ENCODE measurements at regions not wholly inside any gene's neighbourhood (a gene's known extent, or its start where the extent isn't known, plus 50 kb on each side); places are given as distances from the start of the nearest gene placed in this dataset.

DNA sequence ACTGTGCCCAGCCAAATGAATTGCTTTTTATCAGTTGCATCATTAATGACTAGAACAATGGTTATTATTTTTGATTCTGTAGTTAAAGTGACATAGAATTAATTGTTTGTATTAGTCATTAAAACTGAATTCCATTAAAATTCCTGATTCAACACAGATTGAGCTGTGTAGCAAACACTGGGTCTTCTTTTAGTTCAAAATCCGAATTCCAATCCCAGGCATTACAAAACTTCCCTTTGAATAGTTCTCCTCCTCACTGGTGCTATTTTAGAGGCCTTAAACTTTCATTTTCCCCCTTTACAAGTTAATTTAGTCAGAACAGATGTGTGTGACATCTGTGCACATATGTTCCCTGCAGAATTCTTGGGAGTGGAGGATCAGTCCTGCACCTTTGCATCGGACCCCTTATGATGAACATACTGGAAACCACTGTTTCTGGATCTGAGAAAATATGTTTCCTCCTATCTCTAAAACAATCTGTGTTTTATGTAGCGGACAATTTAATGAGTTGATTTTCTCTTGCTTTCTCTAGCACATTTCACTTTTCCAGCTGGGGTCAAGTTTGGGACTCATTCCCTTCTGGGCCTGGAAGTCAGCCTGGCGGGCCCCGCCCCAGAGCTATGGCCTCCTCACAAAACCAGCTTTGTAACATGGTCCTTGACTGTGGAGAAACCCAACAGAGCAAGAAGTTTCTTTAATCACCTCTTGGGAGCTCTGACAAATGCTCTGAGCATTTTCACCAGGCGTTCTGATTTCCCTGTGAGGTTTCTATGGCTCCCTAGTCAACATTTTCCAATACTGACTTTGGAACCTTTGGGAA lies 87.9 kb upstream of the MAMDC2 start:
- DNase-seq (ENCODE audit: low spot score): no peak

DNA sequence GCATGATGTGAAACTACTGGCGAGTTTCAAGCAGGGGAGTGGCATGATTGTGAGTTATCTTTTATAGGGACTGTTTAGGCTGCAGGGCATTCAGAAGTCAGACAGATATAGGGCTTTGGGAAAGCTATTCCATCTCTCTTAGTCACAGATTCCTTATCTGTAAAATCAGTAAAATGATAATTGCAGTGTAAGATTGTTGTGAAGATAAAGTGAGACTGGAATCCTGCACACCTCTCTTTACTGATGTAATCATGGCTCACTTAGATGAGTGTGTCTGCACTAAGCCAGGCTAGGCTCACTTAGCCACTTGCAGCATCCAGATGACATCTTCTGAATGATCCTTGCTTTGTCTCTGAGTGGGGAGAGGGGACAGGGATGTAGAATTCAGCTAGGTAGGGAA lies 81.8 kb upstream of the MAMDC2 start:
- no peak for DNase-seq (ENCODE audit: low spot score)

DNA sequence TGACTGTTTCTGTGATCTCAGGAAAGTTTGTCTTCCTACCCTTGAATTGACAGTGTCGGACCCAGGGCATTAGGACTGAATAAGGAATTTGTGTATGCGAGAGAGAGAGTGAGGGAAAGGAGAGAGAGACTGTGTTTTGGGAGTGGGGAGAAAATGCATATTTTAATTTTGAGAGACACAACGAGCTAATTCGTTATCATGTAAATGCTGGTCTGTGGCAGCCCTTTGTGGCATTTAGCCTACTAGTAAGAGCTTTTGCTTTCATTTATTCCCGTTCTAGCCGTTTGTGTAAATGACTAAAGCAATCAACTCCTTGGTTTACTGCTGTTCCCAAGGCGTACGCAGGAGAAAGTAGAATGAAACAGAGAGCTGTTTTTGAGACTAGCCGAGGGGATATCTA lies 79.8 kb upstream of the MAMDC2 start:
- DNase-seq (ENCODE audit: low spot score): no peak

DNA sequence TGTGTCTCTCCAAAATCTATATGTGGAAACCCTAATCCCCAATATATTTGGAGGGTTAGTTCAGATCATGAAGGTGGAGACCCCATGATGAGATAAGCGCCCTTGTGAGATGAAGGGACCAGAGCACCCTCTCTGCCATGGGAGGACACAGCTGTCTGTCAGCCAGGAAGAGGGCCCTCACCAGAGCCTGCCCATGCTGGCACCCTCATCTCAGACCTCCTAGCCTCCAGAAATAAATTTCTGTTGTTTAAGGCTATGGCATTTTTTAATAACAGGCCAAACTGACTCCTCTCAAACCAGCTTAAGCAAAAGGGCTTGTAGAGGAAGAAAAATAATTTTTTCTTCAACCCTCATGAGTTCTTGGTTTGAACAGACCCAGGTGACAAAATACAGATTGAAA lies 79.2 kb upstream of the MAMDC2 start:
- no peak for DNase-seq (ENCODE audit: low spot score)

DNA sequence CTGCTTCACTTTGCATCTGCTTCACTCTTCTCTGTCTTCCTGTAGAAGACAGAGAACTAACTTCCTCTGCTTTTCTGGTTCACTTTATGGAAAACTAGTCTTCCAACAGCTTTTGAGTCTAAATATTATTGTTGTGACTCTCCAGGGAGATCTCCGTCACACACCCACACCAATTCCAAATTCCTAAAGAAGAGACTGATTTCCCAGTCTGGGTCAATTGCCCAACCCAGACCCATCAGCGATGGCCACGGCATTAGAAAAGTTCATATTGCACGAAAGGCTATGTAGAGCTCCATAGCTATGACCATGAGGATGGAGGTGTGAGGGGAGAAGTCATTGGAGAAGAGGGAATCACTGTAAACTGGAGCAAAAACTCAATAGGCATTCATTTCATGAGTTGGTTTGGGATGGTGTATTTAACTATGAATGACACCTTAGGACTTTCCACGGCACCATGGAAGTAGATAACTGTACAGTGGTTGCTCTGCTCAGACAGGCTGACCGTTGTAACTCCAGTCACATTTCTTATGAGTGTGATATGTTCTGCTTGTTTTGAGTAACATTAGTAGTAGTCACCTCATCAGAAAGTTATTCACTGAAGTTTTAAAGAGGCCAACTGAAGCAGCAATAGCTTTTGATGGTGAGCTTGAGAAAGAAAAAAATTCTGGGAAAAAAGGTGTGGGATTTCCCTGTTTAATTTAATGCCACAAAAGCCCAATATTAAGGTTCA lies 78.1 kb upstream of the MAMDC2 start:
- no peak for DNase-seq (ENCODE audit: low spot score)

DNA sequence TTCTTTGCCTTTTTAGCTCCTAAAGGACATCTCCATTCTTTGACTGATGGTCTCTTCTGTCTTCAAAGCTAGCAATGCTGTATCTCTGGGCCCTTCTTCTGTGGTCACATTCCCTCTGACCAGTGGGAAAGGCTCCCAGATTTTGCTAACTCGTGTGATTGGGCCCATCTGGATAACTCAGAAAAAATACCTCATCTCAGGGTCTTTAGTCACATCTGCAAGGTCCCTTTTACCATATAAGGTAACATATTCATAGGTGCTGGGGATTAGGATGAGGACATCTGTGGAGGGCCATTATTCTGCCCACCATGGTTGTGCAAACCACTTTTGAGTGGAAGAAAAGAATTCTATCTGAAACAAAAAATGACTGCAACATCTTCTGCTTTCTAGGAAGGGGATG lies 76.3 kb upstream of the MAMDC2 start:
- DNase-seq (ENCODE audit: low spot score): no peak

DNA sequence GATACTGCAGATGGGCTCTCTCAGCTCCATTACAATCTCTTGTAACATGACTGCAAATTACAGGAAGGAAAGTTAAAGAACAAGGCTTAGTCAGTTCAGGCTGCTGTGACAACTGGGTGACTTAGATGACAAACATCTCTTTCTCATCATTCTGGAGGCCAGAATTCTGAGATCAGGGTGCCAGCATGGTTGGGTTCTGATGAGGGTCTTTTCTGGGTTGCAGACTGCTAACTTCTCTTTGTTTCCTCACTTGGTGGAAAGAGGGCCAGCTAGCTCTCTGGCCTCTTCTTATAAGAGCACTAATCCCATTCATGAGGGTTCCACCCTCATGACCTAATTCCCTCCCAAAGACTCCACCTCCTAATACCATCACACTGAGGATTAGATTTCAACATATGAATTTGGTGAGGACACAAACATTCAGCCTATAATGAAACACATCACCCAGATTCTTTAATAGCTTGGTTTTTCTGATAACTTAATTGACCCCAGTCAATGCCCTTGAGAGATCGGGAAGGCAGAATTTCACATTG lies 73.6 kb upstream of the MAMDC2 start:
- DNase-seq (ENCODE audit: low spot score): no peak

DNA sequence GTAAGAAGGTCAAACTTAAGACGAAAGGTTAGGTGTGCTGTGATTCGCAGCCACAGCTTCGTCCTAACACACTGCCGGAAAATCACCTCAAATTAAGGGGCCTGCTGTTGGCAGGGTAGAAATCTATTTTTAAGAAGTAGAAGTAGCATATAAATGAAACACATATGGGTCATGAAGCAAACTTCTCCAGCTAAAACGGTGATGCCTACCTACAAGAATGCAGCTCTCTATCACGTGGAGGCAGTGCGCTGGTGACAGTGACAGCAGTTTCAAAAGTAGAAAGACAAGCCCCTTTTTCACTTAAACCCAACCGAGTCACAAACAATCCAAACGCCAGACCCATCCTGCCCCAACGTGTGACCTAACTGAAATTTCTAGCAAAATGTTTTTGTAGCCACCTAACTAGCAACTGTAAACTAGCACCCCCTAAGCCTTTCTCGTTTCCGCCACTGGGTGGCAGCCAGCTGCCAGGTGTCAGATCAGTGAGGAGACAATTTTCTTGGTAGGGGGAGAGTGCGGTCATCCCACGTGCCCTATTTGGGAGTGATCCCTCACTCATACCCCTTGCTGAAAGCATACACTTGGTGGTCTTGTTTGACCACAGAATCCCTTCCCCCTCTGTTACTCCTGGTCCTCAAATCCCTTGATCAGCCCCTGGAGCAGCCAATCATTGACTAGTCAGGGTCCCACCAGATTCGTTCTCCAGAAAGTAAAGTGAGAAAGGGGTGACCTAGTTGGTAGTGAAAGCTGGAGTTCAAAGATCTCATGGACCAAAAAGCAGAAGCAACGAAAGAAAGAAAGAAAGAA lies 71.8 kb upstream of the MAMDC2 start:
- peak; percentile 26 for DNase-seq (ENCODE audit: low spot score)

DNA sequence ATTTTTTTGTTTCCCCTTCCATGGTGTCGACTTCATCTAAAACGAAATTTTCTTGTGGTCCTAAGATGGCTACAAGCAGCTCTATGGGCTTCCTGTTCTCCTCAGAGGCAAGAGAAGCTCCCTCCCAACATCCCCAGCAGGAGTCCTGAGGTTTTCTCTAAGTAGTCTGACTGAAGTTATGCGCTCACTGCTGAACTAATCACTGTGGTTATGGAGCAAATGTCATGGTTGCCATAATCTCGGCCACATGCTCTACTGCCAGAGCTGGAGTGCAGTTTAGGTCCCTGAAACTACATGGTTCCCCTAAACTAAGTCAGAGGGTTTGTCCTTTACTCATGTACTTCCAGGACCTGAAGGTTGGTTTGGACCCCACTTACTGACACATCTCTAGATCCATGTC lies 68.0 kb upstream of the MAMDC2 start:
- DNase-seq (ENCODE audit: low spot score): no peak

DNA sequence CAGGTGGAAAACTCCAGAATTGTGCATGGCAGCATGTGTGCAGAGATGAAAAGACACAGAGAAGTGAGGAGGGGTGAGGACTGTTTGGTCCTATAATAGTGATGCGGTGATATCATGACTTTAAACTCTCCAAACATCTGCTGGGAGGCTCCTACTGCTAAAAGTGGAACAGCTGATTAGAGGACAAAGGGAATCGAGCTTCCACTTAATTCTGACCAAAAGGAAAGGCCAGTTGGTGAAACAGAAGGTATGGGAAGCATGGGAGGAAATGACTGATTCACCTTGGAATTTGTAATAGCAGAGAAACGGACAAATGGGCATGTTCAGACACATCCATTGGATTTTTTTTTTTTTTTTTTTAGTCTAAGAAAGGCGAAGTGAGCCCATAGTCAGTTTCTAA lies 67.5 kb upstream of the MAMDC2 start:
- no peak for DNase-seq (ENCODE audit: low spot score)

DNA sequence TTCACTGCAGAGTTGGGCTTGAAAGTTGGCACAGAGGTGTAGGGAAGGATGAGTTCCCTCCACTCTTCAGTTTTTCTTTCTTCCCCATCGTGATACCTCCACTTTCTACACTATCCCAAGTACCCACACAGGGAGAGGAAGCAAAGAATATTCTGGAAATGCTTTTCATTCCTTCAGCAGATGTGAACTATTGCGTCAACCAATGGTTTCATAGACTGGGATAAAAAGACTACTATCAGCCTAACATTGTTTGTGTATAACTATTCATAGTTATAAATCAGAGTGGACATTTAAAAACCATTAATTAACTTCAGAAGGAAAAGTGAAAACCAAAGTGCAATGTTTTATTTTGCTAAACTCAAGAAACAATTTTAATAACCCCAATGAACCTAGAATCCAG lies 63.6 kb upstream of the MAMDC2 start:
- DNase-seq (ENCODE audit: low spot score): no peak

DNA sequence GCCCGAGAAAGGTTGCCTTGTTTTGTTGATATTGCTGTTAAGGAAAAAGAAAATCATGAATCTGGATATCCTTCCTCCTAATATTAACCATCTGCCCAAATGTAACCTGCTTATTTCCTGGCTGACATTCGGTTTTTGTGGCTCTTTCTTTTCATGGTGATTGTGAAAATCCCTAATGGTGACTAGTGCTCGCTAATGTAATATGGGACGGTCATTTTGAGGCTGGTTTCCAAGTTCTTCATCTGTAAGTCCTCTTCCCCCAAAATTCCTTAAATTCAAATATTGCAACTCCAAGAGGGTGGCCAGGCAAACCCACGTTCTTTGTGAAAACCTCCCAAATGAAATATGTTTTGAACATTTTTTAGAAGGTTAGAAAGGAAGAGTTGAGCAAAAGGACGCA lies 63.1 kb upstream of the MAMDC2 start:
- no peak for DNase-seq (ENCODE audit: low spot score)

DNA sequence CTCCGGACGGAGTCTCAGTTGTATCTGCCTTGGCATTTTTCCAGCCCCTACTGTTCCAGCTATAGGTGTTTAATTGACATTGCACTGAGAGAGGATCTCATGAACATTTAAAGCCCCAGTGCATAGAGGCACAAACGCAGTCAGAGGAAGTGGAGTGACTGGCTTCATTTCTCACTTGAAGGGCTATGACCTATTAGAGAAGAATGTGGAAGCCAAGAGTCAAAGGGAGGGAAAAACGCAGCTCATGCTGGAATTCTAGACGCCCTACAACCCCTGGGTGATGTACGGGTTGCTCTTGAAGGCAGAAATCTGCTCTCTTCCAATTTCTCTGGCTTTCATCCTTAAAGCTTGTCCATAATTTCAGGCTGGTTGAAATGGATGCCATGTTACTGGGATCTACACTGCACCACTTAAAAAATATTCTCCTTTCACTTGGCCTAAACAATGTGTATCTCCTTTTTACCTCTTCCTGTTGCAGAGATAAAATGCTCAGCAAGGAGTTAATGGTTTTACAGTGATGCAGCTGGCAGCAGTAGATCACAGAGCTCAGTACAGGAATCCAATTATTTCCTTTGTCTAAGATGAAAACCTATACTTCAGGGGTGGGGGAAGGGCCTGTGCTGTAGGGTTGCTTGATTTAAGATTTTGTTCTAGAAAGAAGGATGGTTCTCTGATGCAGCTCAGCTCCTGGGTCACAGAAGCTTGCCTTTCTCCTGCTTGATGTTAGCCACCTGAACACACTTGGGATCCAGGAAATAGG lies 61.8 kb upstream of the MAMDC2 start:
- no peak for DNase-seq (ENCODE audit: low spot score)

DNA sequence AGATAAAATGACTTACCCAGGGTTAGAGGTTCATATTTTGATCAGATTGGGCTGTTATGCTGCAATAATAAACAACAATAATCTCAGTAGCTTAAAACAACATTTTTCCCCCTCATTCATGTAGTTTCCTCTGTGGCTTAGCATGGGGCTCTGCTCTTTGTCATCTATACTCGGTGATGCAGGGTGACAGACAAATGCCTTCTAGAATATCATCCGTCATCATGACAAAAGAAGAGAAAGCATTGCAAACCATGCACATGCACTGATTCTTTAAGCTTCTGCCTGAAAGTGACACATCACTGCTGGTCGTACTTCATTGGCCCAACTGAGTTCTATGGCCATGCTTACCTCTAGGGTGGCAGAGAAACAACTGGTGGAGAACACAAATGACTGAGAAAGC lies 58.8 kb upstream of the MAMDC2 start:
- DNase-seq (ENCODE audit: low spot score): no peak

DNA sequence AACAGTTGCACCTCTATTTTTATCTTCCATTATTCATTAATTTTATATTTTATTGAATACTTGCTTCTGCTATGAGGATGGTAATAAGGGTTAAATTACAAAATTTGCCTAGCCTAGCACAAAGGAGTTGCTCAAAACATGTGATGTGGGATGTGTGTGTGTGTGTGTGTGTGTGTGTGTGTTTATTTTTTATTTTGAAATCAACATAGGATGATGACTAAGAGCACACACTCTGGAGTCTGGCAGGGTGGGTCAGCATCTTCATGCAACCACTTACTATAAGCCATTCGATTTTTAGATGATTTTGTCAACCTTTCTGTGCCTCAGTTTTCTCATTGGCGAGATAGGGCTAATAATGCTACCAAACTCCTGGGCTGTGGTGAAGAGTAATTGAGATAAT lies 57.7 kb upstream of the MAMDC2 start:
- no peak for DNase-seq (ENCODE audit: low spot score)

DNA sequence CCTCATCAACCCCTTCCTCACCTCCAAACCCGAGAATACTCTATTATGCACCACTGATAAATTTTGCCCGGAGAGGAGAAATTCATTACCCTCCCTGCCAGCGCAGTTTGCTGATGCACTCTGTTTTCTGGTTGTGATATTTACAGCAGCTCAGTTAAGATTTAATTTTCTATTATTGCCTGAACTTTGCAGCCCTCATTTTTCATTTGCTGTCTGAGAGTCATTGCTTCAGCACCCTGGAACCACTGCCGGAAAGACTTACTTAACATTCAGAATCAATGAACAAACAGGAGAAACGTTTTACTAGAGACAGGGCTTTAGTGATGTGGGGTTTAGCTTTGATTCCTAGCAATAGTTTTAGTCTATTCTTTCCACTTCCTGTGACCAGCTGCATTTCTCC lies 56.7 kb upstream of the MAMDC2 start:
- no peak for DNase-seq (ENCODE audit: low spot score)

DNA sequence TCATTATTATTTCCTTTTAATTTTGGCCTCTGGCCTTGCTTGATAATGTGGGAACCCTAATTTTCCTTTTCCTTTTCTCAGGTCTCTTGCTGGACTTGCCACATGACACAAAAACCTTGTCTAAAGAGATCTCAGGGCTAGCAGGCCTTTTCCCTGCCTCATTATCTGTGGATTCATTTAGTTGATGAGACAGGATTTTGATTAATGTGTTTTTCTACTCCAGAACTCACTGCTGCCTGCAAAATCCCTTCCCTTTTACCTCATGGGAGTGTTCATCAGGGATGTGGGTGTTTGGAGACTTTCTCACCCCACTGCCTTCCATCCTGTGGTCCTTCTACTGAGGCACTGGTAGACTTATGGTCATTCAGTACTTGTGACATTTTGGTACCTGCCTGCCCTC lies 56.2 kb upstream of the MAMDC2 start:
- DNase-seq (ENCODE audit: low spot score): no peak

DNA sequence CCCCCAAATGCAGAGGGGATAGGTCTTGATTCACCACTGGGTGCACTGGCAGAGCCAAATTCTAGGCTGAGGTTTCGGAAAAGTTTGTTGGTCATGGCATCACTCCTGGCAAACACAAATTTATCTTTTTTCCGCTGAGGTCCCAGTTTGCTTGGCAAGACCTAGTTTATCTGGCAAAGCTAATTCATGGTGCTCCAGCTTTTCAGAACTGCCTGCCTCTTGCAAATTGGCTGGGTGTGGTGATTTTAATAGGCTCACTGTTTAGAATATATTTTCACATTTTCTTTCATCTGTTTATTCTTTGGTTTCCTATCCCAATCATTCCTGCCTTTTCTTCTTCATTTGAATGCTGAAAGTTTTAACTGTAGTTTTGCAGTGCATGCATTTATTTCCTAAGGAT lies 50.5 kb upstream of the MAMDC2 start:
- DNase-seq (ENCODE audit: low spot score): no peak

Data from CD4-positive, alpha-beta T cell treated with Interleukin-2 at 100 ng/mL for 4 hours (primary cell).